ENCODE measurements at regions not wholly inside any gene's neighbourhood (a gene's known extent, or its start where the extent isn't known, plus 50 kb on each side); places are given as distances from the start of the nearest gene placed in this dataset.

- no peak for TF ChIP-seq CTCF (IDR thresholded peaks at IDR 0.05; ENCODE audit: low read depth, low read length, missing control alignments)
- in situ Hi-C loops (cut with HindIII; ENCODE audit: low sequenced_read_pairs), result loop anchor here (10.0 kb wide), 1 partner anchor 46 kb away; no protein-coding TSS in a partner anchor
- DNase-seq (ENCODE audit: low read depth), result no peak
Measured at GRCh38 chr5:58360794-58361193, 99.1 kb downstream of the PLK2 start.

GRCh38 chr5:58359981-58360380 is 99.9 kb downstream of the PLK2 start:
- no peak for DNase-seq (ENCODE audit: low read depth)
- H3K4me3 ChIP-seq (ENCODE audit: low read depth, low read length), result no peak overlapping the region
- no peak for TF ChIP-seq CTCF (IDR thresholded peaks at IDR 0.05; ENCODE audit: low read depth, low read length, missing control alignments)
- in situ Hi-C loops (cut with HindIII; ENCODE audit: low sequenced_read_pairs), result loop anchor here (10.0 kb wide), 1 partner anchor 45 kb away; no protein-coding TSS in a partner anchor

More at GRCh38 chr5:58360794-58361193, 99.1 kb downstream of the PLK2 start:
- H3K4me3 ChIP-seq (ENCODE audit: low read depth, low read length), result no peak overlapping the region

GRCh38 chr5:58358501-58359178 is 101.2 kb downstream of the PLK2 start:
- in situ Hi-C loops (cut with HindIII; ENCODE audit: low sequenced_read_pairs), result no loop called here
- no peak for DNase-seq (ENCODE audit: low read depth)
- TF ChIP-seq CTCF (IDR thresholded peaks at IDR 0.05; ENCODE audit: low read depth, low read length, missing control alignments), result no peak
- H3K4me3 ChIP-seq (ENCODE audit: low read depth, low read length), result no peak overlapping the region

GRCh38 chr5:58357799-58358500 is 101.9 kb downstream of the PLK2 start:
- no peak for DNase-seq (ENCODE audit: low read depth)
- no peak overlapping the region for H3K4me3 ChIP-seq (ENCODE audit: low read depth, low read length)
- no peak for TF ChIP-seq CTCF (IDR thresholded peaks at IDR 0.05; ENCODE audit: low read depth, low read length, missing control alignments)
- in situ Hi-C loops (cut with HindIII; ENCODE audit: low sequenced_read_pairs), result no loop called here

GRCh38 chr5:58357121-58357520 is 102.8 kb downstream of the PLK2 start:
- no peak for DNase-seq (ENCODE audit: low read depth)

GRCh38 chr5:58356662-58357061 is 103.2 kb downstream of the PLK2 start:
- TF ChIP-seq CTCF (IDR thresholded peaks at IDR 0.05; ENCODE audit: low read depth, low read length, missing control alignments), result no peak
- DNase-seq (ENCODE audit: low read depth), result no peak
- H3K4me3 ChIP-seq (ENCODE audit: low read depth, low read length), result no peak overlapping the region
- in situ Hi-C loops (cut with HindIII; ENCODE audit: low sequenced_read_pairs), result no loop called here

More at GRCh38 chr5:58357121-58357520, 102.8 kb downstream of the PLK2 start:
- no peak overlapping the region for H3K4me3 ChIP-seq (ENCODE audit: low read depth, low read length)
- in situ Hi-C loops (cut with HindIII; ENCODE audit: low sequenced_read_pairs), result no loop called here
- no peak for TF ChIP-seq CTCF (IDR thresholded peaks at IDR 0.05; ENCODE audit: low read depth, low read length, missing control alignments)
